Epithelial cell of esophagus (primary cell): ENCODE measurements at regions not wholly inside any gene's neighbourhood (a gene's known extent, or its start where the extent isn't known, plus 50 kb on each side); places are given as distances from the start of the nearest gene placed in this dataset.

Experiments used
- DNase-seq: peaks from one replicate; pipeline ENCODE4 v3.0.0; 2010; ENCODE audit warnings: low read depth
- H3K4me3 ChIP-seq: 2 replicates; pipeline ENCODE4 v1.5.1; 2011; ENCODE audit warnings: mild to moderate bottlenecking, low read length, control low read depth
- CTCF ChIP-seq: IDR thresholded peaks from 2 replicates; pipeline ENCODE4 v1.5.1; 2011; ENCODE audit warnings: low read depth, mild to moderate bottlenecking, low read length, control low read depth, inconsistent platforms; ENCODE audit not compliant: insufficient read depth; ENCODE audit errors: missing control alignments

DNA sequence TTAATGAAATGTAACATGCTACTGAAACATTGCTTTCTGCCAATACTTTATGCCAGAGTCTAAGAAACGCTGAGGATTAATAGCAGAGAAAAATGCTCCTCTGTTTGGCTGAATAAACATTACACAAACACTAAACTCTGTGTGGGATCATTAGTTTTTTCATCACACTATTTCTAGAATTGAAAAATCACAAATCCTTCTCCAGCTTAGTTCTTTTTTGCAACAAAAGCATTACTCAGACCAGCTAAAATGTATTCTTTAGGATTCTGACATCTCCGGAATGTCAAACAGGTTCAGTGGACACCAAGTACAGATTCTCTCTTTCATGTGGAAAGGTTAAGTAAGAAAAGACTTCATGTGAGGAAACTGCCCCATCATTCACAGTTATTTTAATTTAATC is 226.9 kb downstream of the SIM1 start:
- DNase-seq = no peak
- TF ChIP-seq CTCF = no peak
- H3K4me3 ChIP-seq = no peak overlapping the region

DNA sequence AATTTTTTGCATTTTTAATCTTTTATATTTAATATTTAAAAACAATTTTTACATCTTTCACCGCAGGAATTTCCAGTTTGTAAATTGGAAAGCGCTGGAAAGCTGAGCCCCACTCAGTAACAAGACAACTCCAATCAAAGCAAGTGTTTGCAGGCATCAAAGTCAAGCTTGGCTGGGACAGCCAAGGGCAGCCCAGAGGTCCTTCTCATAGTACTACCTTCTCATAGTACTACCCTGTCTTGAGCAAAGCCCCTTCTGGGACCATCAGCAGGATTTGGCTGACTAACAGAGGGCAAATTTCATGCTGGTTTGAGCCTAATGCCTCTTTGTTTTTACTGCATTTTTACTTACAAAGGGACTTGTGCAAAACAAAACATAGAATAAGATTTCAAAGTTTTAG is 228.3 kb downstream of the SIM1 start:
- no peak for DNase-seq
- no peak overlapping the region for H3K4me3 ChIP-seq
- TF ChIP-seq CTCF = no peak

GRCh38 chr6:100235631-100236030 is 229.1 kb downstream of the SIM1 start:
- DNase-seq = no peak
- TF ChIP-seq CTCF = no peak
- H3K4me3 ChIP-seq = no peak overlapping the region

DNA sequence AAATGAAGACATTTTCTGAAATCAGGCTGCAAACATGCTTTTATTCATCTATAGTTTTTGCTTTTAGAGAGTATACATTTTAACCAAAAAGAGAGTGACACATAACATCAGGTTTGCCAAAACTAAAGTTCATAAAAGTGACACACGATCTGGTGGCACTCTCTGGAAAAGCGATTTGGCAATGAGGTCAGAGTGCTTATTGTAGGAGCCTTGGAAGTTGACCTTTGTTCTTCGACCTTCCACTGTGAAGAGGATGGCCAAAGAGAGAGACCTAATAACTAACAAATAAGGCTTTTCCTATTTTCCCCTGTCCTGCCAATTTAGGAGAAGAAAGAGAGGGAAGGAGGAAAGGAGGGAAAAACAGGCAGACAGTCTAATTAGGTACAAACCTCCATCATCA is 230.1 kb downstream of the SIM1 start:
- no peak for DNase-seq
- no peak overlapping the region for H3K4me3 ChIP-seq
- no peak for TF ChIP-seq CTCF

DNA sequence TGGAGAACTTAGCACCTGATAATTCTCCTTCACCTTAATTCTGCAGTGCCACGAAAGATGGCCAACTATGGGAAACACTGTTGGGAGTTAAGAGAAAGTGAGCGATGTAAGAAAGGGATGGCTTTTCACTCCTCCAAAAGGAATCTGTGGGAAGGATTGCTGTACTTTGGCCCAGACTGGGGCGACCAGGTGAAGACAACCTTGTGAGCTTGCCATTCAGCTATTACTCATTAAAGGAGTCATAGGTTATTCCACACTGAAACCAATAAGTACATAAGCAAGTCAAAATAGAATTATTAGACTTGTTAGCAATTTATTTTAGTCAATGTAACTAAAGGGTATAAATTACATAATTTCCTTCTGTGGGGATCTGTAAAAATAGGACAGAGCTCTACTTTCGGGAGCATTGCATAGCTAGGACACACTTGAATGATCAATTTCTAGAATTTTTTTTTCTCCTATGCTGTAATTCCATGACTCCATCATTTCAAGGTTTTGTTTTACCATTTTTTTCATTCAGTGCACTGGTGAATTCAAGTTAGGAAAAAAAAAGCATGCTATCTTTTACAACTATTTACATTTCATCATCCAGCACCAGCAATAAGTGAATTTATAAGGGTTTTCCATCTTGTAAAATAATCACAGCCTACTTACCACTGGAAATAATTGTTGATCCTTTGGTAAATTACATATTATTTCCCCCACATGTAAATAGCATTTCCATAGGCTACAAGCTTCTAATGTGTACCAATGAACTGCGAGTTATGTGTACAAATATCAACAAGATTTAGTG is 231.7 kb downstream of the SIM1 start:
- peak; percentile 67 for DNase-seq
- no peak for TF ChIP-seq CTCF
- no peak overlapping the region for H3K4me3 ChIP-seq

DNA sequence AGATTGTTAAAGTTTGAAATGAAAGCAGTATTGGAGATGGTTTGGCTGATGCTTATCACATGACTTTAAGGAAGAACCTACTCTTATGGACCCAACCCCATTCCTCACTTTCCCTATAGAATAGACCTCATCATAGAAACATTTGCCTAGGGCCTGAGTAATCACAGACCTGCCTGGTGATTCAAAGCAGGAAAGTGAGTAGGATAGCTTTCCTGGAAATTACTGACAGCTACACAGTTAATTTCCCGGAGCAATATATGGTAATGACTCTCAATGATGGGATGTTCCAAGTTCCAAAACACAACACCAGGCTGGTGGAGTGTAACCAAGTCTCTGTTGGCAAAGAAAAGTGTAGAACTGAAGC is 233.8 kb downstream of the SIM1 start:
- no peak for TF ChIP-seq CTCF
- peak; percentile 94 for DNase-seq
- H3K4me3 ChIP-seq = no peak overlapping the region
